Pancreas (tissue), 10 donors: ENCODE measurements at regions not wholly inside any gene's neighbourhood (a gene's known extent, or its start where the extent isn't known, plus 50 kb on each side); places are given as distances from the start of the nearest gene placed in this dataset.

Source experiments
- ATAC-seq, 4 donors: fragments of 200-7000 bp; cut with Tn5 transposase; one replicate each; pipeline versions ENCODE4 v1.8.0 to v1.9.1; 2020; ENCODE audit warnings: mild to moderate bottlenecking in 4 of 4, moderate library complexity in 4 of 4
- DNase-seq, 6 donors: peaks; one replicate each; pipeline ENCODE4 v3.0.0-alpha.2; 2020
- FAIRE-seq: peaks from 2 replicates; lab custom pipeline; 2012; peaks lifted over from hg19 to GRCh38; lab: Jason Lieb, UNC
- H3K27ac ChIP-seq, 4 donors: fragments of 200-600 bp; sonication (generic); 1 replicate in 3 of 4; 2 replicates in 1 of 4; pipeline versions ENCODE4 v1.5.0 to v1.8.0; 2020
- H3K27me3 ChIP-seq, 4 donors: fragments of 200-600 bp; one replicate each; pipeline ENCODE4 v1.8.0; 2021
- H3K36me3 ChIP-seq, 3 donors: fragments of 200-600 bp; sonication (generic) in 1 of 3; one replicate each; pipeline versions ENCODE4 v1.5.0 to v1.8.0; 2020 to 2021
- H3K4me1 ChIP-seq, 3 donors: fragments of 200-600 bp; one replicate each; pipeline ENCODE4 v1.8.0; 2021
- H3K4me3 ChIP-seq, 4 donors: fragments of 200-600 bp; sonication (generic) in 2 of 4; one replicate each; pipeline versions ENCODE4 v1.5.0 to v1.8.0; 2020 to 2021
- H3K9me3 ChIP-seq, 4 donors: fragments of 200-600 bp; one replicate each; pipeline ENCODE4 v1.8.0; 2021
- CTCF ChIP-seq, 4 donors: fragments of 200-600 bp; sonication (generic) in 3 of 4; IDR thresholded peaks; one replicate each; pipeline versions ENCODE4 v1.5.0 to v1.8.0; 2021; ENCODE audit warnings: antibody characterized with exemption in 4 of 4
- WGBS, 2 donors: extraction: QIAGEN DNeasy Blood & Tissue Kit; methylation state at CpG; one replicate each; pipeline ENCODE4 v1.1.7; 2013; 5-methylcytosine and 5-hydroxymethylcytosine counted together
- intact Hi-C, 3 donors: fragments of 100-400 bp; cut with DNase I; formaldehyde crosslinking; loops; one replicate each; pipeline versions ENCODE4 v1.11.1 to v1.14.2; 2022
- donor health status: healthy with polysubstance abuse.
- donor health status: DM: no; HTN: no; CAD: no; lungs with moderate emphysema.
- donor health status: DM: no; HTN: no; CAD: no.
- donor health status: control.
- donor health status: control.
- donor health status: Bipolar disorder and iron deficiency.
- donor health status: DM: yes; HTN: yes; CAD: no.
- donor health status: DM: no; HTN: no; CAD: no.
- donor health status: DM: no; HTN: no; CAD: no.
- donor health status: DM: yes; HTN: yes; CAD: no.

GRCh38 chr12:94851396-94852028 is 152.0 kb downstream of the NDUFA12 start:
- DNase-seq (no peak), ATAC-seq (no peak), FAIRE-seq (no peak)
- Histone ChIP-seq H3K4me3 (no peak overlapping the region), H3K4me1 (no peaks in the 10 kb centered on the region), H3K27me3 (no peaks in the 10 kb centered on the region), H3K27ac (no peak overlapping the region), H3K36me3 (no peaks in the 10 kb centered on the region), H3K9me3 (no peaks in the 10 kb centered on the region)
- intact Hi-C loops: no loop called here
- TF ChIP-seq CTCF (IDR thresholded peaks at IDR 0.05): no peak
- WGBS, 2 donors: 48 to 60% methylated on average over 2 of the region's 2 CpGs

GRCh38 chr12:94849411-94849976 is 154.0 kb downstream of the NDUFA12 start:
- Histone ChIP-seq H3K4me1 (no peaks in the 10 kb centered on the region), H3K9me3 (no peaks in the 10 kb centered on the region), H3K4me3 (no peak overlapping the region), H3K36me3 (no peaks in the 10 kb centered on the region), H3K27me3 (no peaks in the 10 kb centered on the region), H3K27ac (no peak overlapping the region)
- DNase-seq (no peak), ATAC-seq (no peak), FAIRE-seq (no peak)
- intact Hi-C loops: no loop called here
- no peak for TF ChIP-seq CTCF (IDR thresholded peaks at IDR 0.05)
- WGBS, 2 donors: 60 to 68% methylated on average over 5 of the region's 5 CpGs

GRCh38 chr12:94848966-94849365 is 154.5 kb downstream of the NDUFA12 start:
- Histone ChIP-seq H3K36me3 (no peaks in the 10 kb centered on the region), H3K4me3 (no peak overlapping the region), H3K4me1 (no peaks in the 10 kb centered on the region), H3K27ac (no peak overlapping the region), H3K27me3 (no peaks in the 10 kb centered on the region), H3K9me3 (no peaks in the 10 kb centered on the region)
- WGBS, 2 donors: 82 to 89% methylated on average over 4 of the region's 4 CpGs
- ATAC-seq (no peak), FAIRE-seq (no peak), DNase-seq (no peak)
- TF ChIP-seq CTCF (IDR thresholded peaks at IDR 0.05): no peak
- intact Hi-C loops: no loop called here

- intact Hi-C loops: no loop called here
- DNase-seq: no peak
- no peaks in the 10 kb centered on the region for H3K36me3 ChIP-seq
These were observed 158.4 kb downstream of the NDUFA12 start for GRCh38 chr12:94845110-94845509.

More at GRCh38 chr12:94845110-94845509, 158.4 kb downstream of the NDUFA12 start:
- ATAC-seq (no peak), FAIRE-seq (no peak)
- no peak overlapping the region for H3K27ac ChIP-seq
- H3K4me3 ChIP-seq: no peak overlapping the region
- WGBS, 2 donors: 74 to 78% methylated on average over 8 of the region's 8 CpGs
- no peaks in the 10 kb centered on the region for H3K27me3 ChIP-seq
- no peaks in the 10 kb centered on the region for H3K9me3 ChIP-seq
- H3K4me1 ChIP-seq: no peaks in the 10 kb centered on the region
- TF ChIP-seq CTCF (IDR thresholded peaks at IDR 0.05): no peak
